HPDE6-E6E7 (cell line): ENCODE measurements at regions not wholly inside any gene's neighbourhood (a gene's known extent, or its start where the extent isn't known, plus 50 kb on each side); places are given as distances from the start of the nearest gene placed in this dataset.

Source experiments
- DNase-seq: peaks from one replicate; pipeline ENCODE4 v3.0.0; 2011; ENCODE audit warnings: missing footprints; ENCODE audit errors: extremely low spot score

GRCh38 chr16:73190256-73190655, 142.3 kb upstream of the ZFHX3 start:
- no peak for DNase-seq

- no peak for DNase-seq
These were observed 141.2 kb upstream of the ZFHX3 start for GRCh38 chr16:73189136-73189535.

- no peak for DNase-seq
These were observed 139.0 kb upstream of the ZFHX3 start for GRCh38 chr16:73186752-73187601.

GRCh38 chr16:73185737-73186136, 137.8 kb upstream of the ZFHX3 start:
- no peak for DNase-seq

- no peak for DNase-seq
These were observed 135.7 kb upstream of the ZFHX3 start for GRCh38 chr16:73183611-73184092.

- DNase-seq = no peak
These were observed 131.9 kb upstream of the ZFHX3 start for GRCh38 chr16:73179705-73180331.

- DNase-seq = no peak
These were observed 129.9 kb upstream of the ZFHX3 start for GRCh38 chr16:73177729-73178295.

- peak; percentile 7 for DNase-seq
These were observed 128.7 kb upstream of the ZFHX3 start for GRCh38 chr16:73176577-73177013.

- no peak for DNase-seq
These were observed 125.2 kb upstream of the ZFHX3 start for GRCh38 chr16:73172973-73173709.

GRCh38 chr16:73172241-73172972, 124.5 kb upstream of the ZFHX3 start:
- DNase-seq = peak; percentile 45

- DNase-seq = no peak
These were observed 123.9 kb upstream of the ZFHX3 start for GRCh38 chr16:73171901-73172240.

GRCh38 chr16:73171380-73171779, 123.5 kb upstream of the ZFHX3 start:
- DNase-seq = no peak

- no peak for DNase-seq
These were observed 122.7 kb upstream of the ZFHX3 start for GRCh38 chr16:73170612-73171038.

- no peak for DNase-seq
These were observed 119.1 kb upstream of the ZFHX3 start for GRCh38 chr16:73166947-73167550.

GRCh38 chr16:73166441-73166851, 118.5 kb upstream of the ZFHX3 start:
- no peak for DNase-seq

- no peak for DNase-seq
These were observed 115.4 kb upstream of the ZFHX3 start for GRCh38 chr16:73163238-73163815.

GRCh38 chr16:73161977-73162376, 114.0 kb upstream of the ZFHX3 start:
- DNase-seq = no peak

- no peak for DNase-seq
These were observed 111.4 kb upstream of the ZFHX3 start for GRCh38 chr16:73159296-73159695.

- DNase-seq = no peak
These were observed 109.9 kb upstream of the ZFHX3 start for GRCh38 chr16:73157861-73158260.

- no peak for DNase-seq
These were observed 106.3 kb upstream of the ZFHX3 start for GRCh38 chr16:73154063-73154870.
